ENCODE measurements at regions not wholly inside any gene's neighbourhood (a gene's known extent, or its start where the extent isn't known, plus 50 kb on each side); places are given as distances from the start of the nearest gene placed in this dataset.

DNA sequence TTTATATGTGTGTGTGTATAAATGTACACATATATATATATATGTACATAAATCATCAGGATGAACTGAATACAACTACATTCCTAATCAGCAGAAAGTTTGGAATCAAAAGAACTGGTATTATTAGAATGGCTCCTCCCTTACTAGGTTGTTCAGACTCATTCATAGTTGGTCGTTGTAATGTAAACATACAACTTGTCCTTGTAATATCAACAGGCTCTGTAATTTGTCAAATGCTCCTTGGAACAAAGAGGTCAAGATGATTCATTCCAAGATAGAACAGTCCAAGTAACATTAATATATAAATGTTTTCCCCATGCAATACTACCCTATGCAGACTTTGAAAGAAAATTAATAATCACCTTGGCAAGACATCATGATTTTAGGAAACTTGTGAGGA is 351.4 kb upstream of the SMIM31 start:
- H2AFZ ChIP-seq (ENCODE audit: low read length, unreplicated experiment), result no peak overlapping the region
- H3K27me3 ChIP-seq (ENCODE audit: insufficient read depth, low read length), result no peaks in the 10 kb centered on the region
- H3K27ac ChIP-seq (ENCODE audit: low read depth, low read length), result no peak overlapping the region
- no peaks in the 10 kb centered on the region for H3K79me2 ChIP-seq (ENCODE audit: control insufficient read depth, insufficient read depth, low read length, unreplicated experiment)
- no peaks in the 10 kb centered on the region for H3K4me1 ChIP-seq (ENCODE audit: control insufficient read depth, insufficient read depth, low read length, unreplicated experiment)
- no peak overlapping the region for H3K4me3 ChIP-seq (ENCODE audit: low read depth, low read length)
- no peaks in the 10 kb centered on the region for H3K36me3 ChIP-seq (ENCODE audit: insufficient read depth, low read length)

DNA sequence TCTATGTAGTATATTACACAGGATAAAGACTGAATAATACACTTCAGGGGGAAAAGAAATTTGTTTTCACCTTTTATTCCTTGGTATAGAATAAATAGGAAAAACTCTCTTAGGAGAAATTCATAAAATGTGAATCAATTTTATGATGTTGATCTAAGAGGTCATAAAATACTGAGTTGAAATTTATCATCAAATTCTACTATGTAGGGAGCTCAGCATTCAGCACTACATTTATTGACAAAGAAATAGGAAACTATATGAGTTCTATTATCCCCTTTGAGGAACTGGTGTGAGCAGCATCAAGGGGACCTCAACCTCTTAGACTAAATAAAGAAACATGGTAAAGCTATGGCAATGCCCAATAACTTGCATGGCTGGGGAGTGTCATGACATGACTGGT is 348.2 kb upstream of the SMIM31 start:
- Histone ChIP-seq H3K27me3 (ENCODE audit: insufficient read depth, low read length) (no peaks in the 10 kb centered on the region), H3K79me2 (ENCODE audit: control insufficient read depth, insufficient read depth, low read length, unreplicated experiment) (no peaks in the 10 kb centered on the region), H3K4me3 (ENCODE audit: low read depth, low read length) (no peak overlapping the region), H2AFZ (ENCODE audit: low read length, unreplicated experiment) (no peak overlapping the region), H3K27ac (ENCODE audit: low read depth, low read length) (no peak overlapping the region), H3K4me1 (ENCODE audit: control insufficient read depth, insufficient read depth, low read length, unreplicated experiment) (no peaks in the 10 kb centered on the region), H3K36me3 (ENCODE audit: insufficient read depth, low read length) (no peaks in the 10 kb centered on the region)

DNA sequence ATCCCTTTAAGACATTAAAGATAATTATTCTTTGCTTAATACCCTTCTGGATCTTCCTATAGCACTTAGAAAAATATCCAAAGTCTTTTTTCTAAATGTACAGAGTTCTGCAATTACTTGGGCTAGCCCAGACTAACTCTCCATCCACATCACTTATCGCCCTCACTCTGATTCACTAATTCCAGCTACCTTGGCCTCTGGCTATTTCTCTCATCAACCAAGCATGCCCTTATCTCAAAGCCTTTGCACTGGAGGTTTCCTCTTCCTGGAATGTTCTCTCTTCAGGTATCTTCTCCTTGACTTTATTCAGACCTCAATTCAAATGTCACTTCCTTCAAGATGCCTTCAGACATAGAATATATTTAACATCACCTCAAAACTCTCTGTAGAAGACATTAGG is 345.1 kb upstream of the SMIM31 start:
- Histone ChIP-seq H3K27ac (ENCODE audit: low read depth, low read length) (no peak overlapping the region), H2AFZ (ENCODE audit: low read length, unreplicated experiment) (no peak overlapping the region)

DNA sequence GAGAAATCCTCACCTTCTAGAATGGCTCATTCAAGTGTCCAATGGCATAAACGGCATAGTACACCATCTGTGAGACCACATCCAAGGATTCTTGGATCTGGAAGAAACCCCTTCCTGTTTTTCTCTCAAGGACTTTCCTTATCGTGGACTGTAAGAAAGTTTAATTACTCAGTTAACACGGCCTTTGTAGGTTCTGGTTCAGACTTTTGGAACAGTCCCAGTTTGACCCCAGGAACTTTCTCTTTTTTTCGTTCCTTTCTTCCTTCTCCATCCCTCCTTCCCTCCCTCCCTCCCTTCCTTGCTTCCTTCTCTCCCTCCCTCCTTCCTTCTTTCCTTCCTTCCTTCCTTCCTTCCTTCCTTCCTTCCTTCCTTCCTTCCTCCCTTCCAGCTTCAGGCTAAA is 343.5 kb upstream of the SMIM31 start:
- H3K36me3 ChIP-seq (ENCODE audit: insufficient read depth, low read length), result no peaks in the 10 kb centered on the region
- H2AFZ ChIP-seq (ENCODE audit: low read length, unreplicated experiment), result no peak overlapping the region
- H3K27ac ChIP-seq (ENCODE audit: low read depth, low read length), result no peak overlapping the region
- H3K4me3 ChIP-seq (ENCODE audit: low read depth, low read length), result no peak overlapping the region
- no peaks in the 10 kb centered on the region for H3K79me2 ChIP-seq (ENCODE audit: control insufficient read depth, insufficient read depth, low read length, unreplicated experiment)
- H3K27me3 ChIP-seq (ENCODE audit: insufficient read depth, low read length), result no peaks in the 10 kb centered on the region
- H3K4me1 ChIP-seq (ENCODE audit: control insufficient read depth, insufficient read depth, low read length, unreplicated experiment), result no peaks in the 10 kb centered on the region

More for the DNA sequence above, 345.1 kb upstream of the SMIM31 start:
- Histone ChIP-seq H3K27me3 (ENCODE audit: insufficient read depth, low read length) (no peaks in the 10 kb centered on the region), H3K79me2 (ENCODE audit: control insufficient read depth, insufficient read depth, low read length, unreplicated experiment) (no peaks in the 10 kb centered on the region), H3K4me3 (ENCODE audit: low read depth, low read length) (no peak overlapping the region), H3K36me3 (ENCODE audit: insufficient read depth, low read length) (no peaks in the 10 kb centered on the region), H3K4me1 (ENCODE audit: control insufficient read depth, insufficient read depth, low read length, unreplicated experiment) (no peaks in the 10 kb centered on the region)

DNA sequence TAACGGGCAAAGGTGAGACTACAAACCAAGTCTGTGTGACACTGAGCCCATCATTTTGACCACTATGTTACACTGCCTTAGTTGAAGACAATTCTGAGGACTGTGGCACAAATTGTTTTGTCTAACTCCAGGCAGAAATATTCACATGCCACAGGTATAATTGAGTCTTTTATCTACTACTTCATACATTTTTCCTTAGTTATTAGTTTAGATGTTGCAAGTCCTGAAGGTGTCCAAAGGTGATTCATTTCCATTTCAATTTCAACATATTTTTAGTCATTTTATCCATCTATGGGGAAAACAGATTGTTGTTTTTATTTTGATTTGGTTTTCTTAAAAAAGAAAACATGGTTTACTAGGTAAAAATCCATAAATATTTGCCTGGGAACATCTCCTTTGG is 341.7 kb upstream of the SMIM31 start:
- Histone ChIP-seq H3K27ac (ENCODE audit: low read depth, low read length) (no peak overlapping the region), H3K36me3 (ENCODE audit: insufficient read depth, low read length) (no peaks in the 10 kb centered on the region), H2AFZ (ENCODE audit: low read length, unreplicated experiment) (no peak overlapping the region), H3K4me3 (ENCODE audit: low read depth, low read length) (no peak overlapping the region), H3K79me2 (ENCODE audit: control insufficient read depth, insufficient read depth, low read length, unreplicated experiment) (no peaks in the 10 kb centered on the region), H3K4me1 (ENCODE audit: control insufficient read depth, insufficient read depth, low read length, unreplicated experiment) (no peaks in the 10 kb centered on the region), H3K27me3 (ENCODE audit: insufficient read depth, low read length) (no peaks in the 10 kb centered on the region)

DNA sequence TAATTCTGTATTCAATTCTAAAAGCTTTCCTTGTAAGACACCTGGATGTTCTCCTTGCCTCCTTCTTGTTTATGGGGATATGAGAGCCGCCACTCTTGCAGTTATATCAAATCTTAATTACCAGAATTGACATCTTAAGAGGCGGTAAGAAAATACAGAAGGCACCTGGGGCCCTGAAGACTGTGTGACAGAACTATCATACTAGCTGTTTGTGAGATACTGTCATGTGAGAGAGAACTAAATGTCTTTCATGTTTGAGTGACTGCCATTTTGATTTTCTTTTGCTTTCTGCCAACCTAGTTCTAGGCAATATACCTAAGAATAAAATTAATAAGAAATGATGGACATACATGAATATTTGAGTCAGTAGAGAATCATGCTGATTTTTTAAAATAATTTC is 340.2 kb upstream of the SMIM31 start:
- Histone ChIP-seq H3K4me3 (ENCODE audit: low read depth, low read length) (no peak overlapping the region), H2AFZ (ENCODE audit: low read length, unreplicated experiment) (no peak overlapping the region), H3K4me1 (ENCODE audit: control insufficient read depth, insufficient read depth, low read length, unreplicated experiment) (no peaks in the 10 kb centered on the region), H3K27ac (ENCODE audit: low read depth, low read length) (no peak overlapping the region), H3K27me3 (ENCODE audit: insufficient read depth, low read length) (no peaks in the 10 kb centered on the region), H3K79me2 (ENCODE audit: control insufficient read depth, insufficient read depth, low read length, unreplicated experiment) (no peaks in the 10 kb centered on the region), H3K36me3 (ENCODE audit: insufficient read depth, low read length) (no peaks in the 10 kb centered on the region)

DNA sequence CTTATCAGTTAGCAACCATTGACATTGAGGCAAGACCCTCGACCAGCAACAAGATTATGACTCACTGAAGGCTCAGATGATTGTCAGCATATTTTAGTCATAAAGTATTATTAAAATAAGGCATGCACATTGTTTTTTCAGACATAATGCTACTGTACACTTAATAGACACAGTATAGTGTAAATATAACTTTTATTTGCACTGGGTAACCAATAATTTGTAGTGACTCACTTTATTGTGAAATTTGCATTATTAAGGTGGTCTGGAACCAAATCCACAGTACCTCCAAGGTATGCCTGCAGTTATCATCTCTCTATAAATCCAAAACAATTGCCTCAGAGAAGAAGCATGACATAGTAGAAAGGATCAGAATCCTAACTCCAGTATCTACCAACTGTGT is 330.1 kb upstream of the SMIM31 start:
- no peaks in the 10 kb centered on the region for H3K27me3 ChIP-seq (ENCODE audit: insufficient read depth, low read length)
- no peak overlapping the region for H2AFZ ChIP-seq (ENCODE audit: low read length, unreplicated experiment)
- no peaks in the 10 kb centered on the region for H3K4me1 ChIP-seq (ENCODE audit: control insufficient read depth, insufficient read depth, low read length, unreplicated experiment)
- no peak overlapping the region for H3K27ac ChIP-seq (ENCODE audit: low read depth, low read length)
- no peak overlapping the region for H3K4me3 ChIP-seq (ENCODE audit: low read depth, low read length)
- no peaks in the 10 kb centered on the region for H3K79me2 ChIP-seq (ENCODE audit: control insufficient read depth, insufficient read depth, low read length, unreplicated experiment)
- no peaks in the 10 kb centered on the region for H3K36me3 ChIP-seq (ENCODE audit: insufficient read depth, low read length)

DNA sequence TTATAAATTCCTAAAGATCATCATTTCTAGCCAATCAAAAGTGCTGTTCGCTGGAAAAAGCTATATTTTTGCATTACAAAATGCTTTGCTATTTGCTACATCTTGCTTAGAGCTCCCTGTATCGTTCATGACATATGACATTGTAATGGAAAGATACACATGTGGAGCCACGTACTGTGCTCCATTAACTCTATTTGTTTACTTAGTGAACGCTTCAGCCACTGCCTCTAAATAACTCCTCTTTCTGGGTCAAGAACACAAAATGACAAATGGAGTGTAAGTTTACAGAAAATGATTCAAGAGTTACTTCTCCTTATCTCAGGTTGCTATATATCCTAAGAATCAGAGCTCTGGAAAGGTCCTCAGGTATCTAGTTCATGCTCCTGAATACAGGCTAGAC is 329.1 kb upstream of the SMIM31 start:
- H3K36me3 ChIP-seq (ENCODE audit: insufficient read depth, low read length), result no peaks in the 10 kb centered on the region
- no peaks in the 10 kb centered on the region for H3K4me1 ChIP-seq (ENCODE audit: control insufficient read depth, insufficient read depth, low read length, unreplicated experiment)
- no peak overlapping the region for H3K27ac ChIP-seq (ENCODE audit: low read depth, low read length)
- no peaks in the 10 kb centered on the region for H3K79me2 ChIP-seq (ENCODE audit: control insufficient read depth, insufficient read depth, low read length, unreplicated experiment)
- H3K4me3 ChIP-seq (ENCODE audit: low read depth, low read length), result no peak overlapping the region
- no peaks in the 10 kb centered on the region for H3K27me3 ChIP-seq (ENCODE audit: insufficient read depth, low read length)
- no peak overlapping the region for H2AFZ ChIP-seq (ENCODE audit: low read length, unreplicated experiment)

DNA sequence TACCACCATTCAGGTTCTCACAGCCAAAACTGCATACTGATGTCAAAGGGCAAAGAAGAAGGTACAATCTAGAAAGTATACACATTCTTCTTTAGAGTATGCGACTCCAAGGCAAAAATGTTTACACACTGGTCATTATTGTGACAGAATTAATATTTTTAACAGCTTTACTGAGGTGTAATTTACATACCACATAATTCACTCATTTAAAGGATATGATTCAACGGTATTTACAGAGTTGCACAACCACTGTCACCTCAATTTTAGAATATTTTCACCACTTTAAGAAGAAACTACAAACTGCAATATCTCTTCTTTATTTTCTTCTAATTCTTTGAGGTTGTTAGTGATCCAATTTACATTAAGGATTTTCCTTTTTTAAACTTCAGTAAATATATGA is 325.4 kb upstream of the SMIM31 start:
- Histone ChIP-seq H3K27me3 (ENCODE audit: insufficient read depth, low read length) (no peaks in the 10 kb centered on the region), H3K27ac (ENCODE audit: low read depth, low read length) (no peak overlapping the region), H3K36me3 (ENCODE audit: insufficient read depth, low read length) (no peaks in the 10 kb centered on the region), H3K79me2 (ENCODE audit: control insufficient read depth, insufficient read depth, low read length, unreplicated experiment) (no peaks in the 10 kb centered on the region), H3K4me3 (ENCODE audit: low read depth, low read length) (no peak overlapping the region), H3K4me1 (ENCODE audit: control insufficient read depth, insufficient read depth, low read length, unreplicated experiment) (no peaks in the 10 kb centered on the region), H2AFZ (ENCODE audit: low read length, unreplicated experiment) (no peak overlapping the region)

DNA sequence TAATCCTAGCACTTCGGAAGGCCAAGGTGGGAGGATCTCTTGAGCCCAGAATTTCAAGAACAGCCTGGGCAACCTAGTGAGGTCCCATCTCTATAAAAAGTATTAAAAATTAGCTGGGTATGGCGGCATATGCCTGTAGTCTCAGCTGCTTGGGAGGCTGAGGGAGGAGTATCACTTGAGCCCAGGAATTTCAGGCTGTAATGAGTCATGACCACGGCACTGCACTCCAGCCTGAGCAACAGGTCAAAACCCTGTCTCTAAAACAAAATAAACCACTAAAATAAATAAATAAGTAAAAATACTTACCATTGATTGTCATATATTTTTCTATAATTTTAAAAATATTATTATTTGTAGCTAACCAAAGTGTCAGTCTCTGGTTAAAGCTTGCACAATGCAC is 315.6 kb upstream of the SMIM31 start:
- no peaks in the 10 kb centered on the region for H3K27me3 ChIP-seq (ENCODE audit: insufficient read depth, low read length)
- H3K27ac ChIP-seq (ENCODE audit: low read depth, low read length), result no peak overlapping the region
- H3K36me3 ChIP-seq (ENCODE audit: insufficient read depth, low read length), result no peaks in the 10 kb centered on the region
- no peak overlapping the region for H3K4me3 ChIP-seq (ENCODE audit: low read depth, low read length)
- H3K4me1 ChIP-seq (ENCODE audit: control insufficient read depth, insufficient read depth, low read length, unreplicated experiment), result no peaks in the 10 kb centered on the region
- no peak overlapping the region for H2AFZ ChIP-seq (ENCODE audit: low read length, unreplicated experiment)
- no peaks in the 10 kb centered on the region for H3K79me2 ChIP-seq (ENCODE audit: control insufficient read depth, insufficient read depth, low read length, unreplicated experiment)

DNA sequence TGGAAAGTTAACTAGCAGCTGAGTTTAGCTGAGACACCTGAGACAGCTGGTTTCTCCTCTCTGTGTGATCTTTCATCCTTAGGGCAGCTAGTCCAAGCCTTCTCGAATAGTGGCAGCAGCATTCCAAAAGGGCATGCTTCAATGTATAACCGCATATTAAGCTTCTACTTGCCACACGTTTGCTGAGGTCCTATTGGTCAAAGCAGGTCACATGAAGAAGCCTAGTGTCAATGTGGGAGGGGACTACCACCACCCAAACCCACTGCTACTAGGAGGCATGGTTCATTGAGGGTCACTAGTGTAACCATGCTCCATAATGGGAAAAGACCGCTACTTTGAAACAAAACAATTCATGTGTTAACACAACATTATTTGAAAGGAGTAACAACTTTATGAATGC is 314.9 kb upstream of the SMIM31 start:
- Histone ChIP-seq H3K27ac (ENCODE audit: low read depth, low read length) (no peak overlapping the region), H3K79me2 (ENCODE audit: control insufficient read depth, insufficient read depth, low read length, unreplicated experiment) (no peaks in the 10 kb centered on the region), H3K27me3 (ENCODE audit: insufficient read depth, low read length) (no peaks in the 10 kb centered on the region), H3K36me3 (ENCODE audit: insufficient read depth, low read length) (no peaks in the 10 kb centered on the region), H3K4me3 (ENCODE audit: low read depth, low read length) (no peak overlapping the region), H2AFZ (ENCODE audit: low read length, unreplicated experiment) (no peak overlapping the region), H3K4me1 (ENCODE audit: control insufficient read depth, insufficient read depth, low read length, unreplicated experiment) (no peaks in the 10 kb centered on the region)

DNA sequence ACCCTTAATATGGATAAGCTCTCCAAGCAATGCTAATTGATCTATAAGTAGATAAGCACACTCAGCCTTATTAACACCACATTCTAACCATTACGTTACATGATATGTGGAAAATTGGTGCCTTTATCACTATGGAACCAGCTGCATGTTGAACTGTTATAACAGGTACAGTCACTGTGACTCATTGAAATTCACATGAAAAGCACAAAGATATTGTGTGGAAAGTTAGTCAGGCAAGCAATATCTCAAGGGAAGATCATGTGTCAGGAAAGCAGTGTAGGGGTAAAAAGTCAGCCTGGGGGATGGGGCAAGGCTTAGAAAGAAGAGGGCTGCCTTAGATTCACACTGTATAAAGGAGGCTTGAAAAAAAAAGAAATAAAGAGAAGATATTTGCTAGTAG is 313.7 kb upstream of the SMIM31 start:
- H3K27ac ChIP-seq (ENCODE audit: low read depth, low read length), result no peak overlapping the region
- H3K79me2 ChIP-seq (ENCODE audit: control insufficient read depth, insufficient read depth, low read length, unreplicated experiment), result no peaks in the 10 kb centered on the region
- no peaks in the 10 kb centered on the region for H3K4me1 ChIP-seq (ENCODE audit: control insufficient read depth, insufficient read depth, low read length, unreplicated experiment)
- H3K4me3 ChIP-seq (ENCODE audit: low read depth, low read length), result no peak overlapping the region
- H3K27me3 ChIP-seq (ENCODE audit: insufficient read depth, low read length), result no peaks in the 10 kb centered on the region
- no peaks in the 10 kb centered on the region for H3K36me3 ChIP-seq (ENCODE audit: insufficient read depth, low read length)
- no peak overlapping the region for H2AFZ ChIP-seq (ENCODE audit: low read length, unreplicated experiment)

All from ACC112 (cell line).